HEK293 (cell line): ENCODE measurements at regions not wholly inside any gene's neighbourhood (a gene's known extent, or its start where the extent isn't known, plus 50 kb on each side); places are given as distances from the start of the nearest gene placed in this dataset.
A peak's percentile ranks its signal among the peaks of the same experiment; 100 is the strongest.

Source experiments
- CTCF ChIA-PET: fragments of 350-600 bp; formaldehyde crosslinking; extraction: SDS; loops from one replicate; lab custom pipeline; 2021; ENCODE audit warnings: antibody characterized with exemption; lab: Yijun Ruan, JAX
- POLR2A ChIA-PET: fragments of 300-600 bp; formaldehyde crosslinking; extraction: SDS; loops from one replicate; lab custom pipeline; 2020; ENCODE audit warnings: antibody characterized with exemption, inconsistent platforms; lab: Yijun Ruan, JAX
- H3K27ac ChIP-seq: fragments of 200-500 bp; sonication (Bioruptor generic); 2 replicates; pipeline ENCODE4 v1.5.1; 2014; ENCODE audit warnings: low read depth, low read length, control low read depth, inconsistent platforms; ENCODE audit errors: extremely low read depth
- H3K36me3 ChIP-seq, 2 experiments: fragments of 200-500 bp in 1 of 2; sonication (Bioruptor generic) in 1 of 2; 1 replicate in 1 of 2; 2 replicates in 1 of 2; pipeline ENCODE4 v1.5.1; 2014 to 2017; ENCODE audit warnings: inconsistent platforms in 2 of 2, low read length in 2 of 2; ENCODE audit not compliant: control insufficient read depth in 2 of 2, insufficient read depth in 1 of 2
- H3K4me1 ChIP-seq: fragments of 200-500 bp; sonication (Bioruptor generic); 2 replicates; pipeline ENCODE4 v1.5.1; 2014; ENCODE audit warnings: mild to moderate bottlenecking, low read length, inconsistent platforms; ENCODE audit not compliant: control insufficient read depth, insufficient read depth
- H3K4me3 ChIP-seq: 2 replicates; pipeline ENCODE4 v1.5.1; 2011; ENCODE audit warnings: low read depth, mild to moderate bottlenecking, control low read depth, low read length, moderate library complexity
- H3K9me3 ChIP-seq: fragments of 200-500 bp; sonication (Bioruptor generic); 2 replicates; pipeline ENCODE4 v1.5.1; 2014; ENCODE audit warnings: low read depth, low read length, inconsistent platforms; ENCODE audit not compliant: control insufficient read depth, insufficient read depth
- FEZF1 ChIP-seq: fragments of 450-650 bp; formaldehyde crosslinking; IDR thresholded peaks from 2 replicates; pipeline ENCODE4 v1.5.1; 2016; ENCODE audit warnings: missing biosample characterization, missing genetic modification characterization
- PRDM2 ChIP-seq: fragments of 450-650 bp; formaldehyde crosslinking; IDR thresholded peaks from 2 replicates; pipeline ENCODE4 v1.5.1; 2016; ENCODE audit warnings: missing biosample characterization, missing genetic modification characterization, borderline replicate concordance
- YY2 ChIP-seq: fragments of 450-650 bp; formaldehyde crosslinking; IDR thresholded peaks from 2 replicates; pipeline ENCODE4 v1.5.1; 2016; ENCODE audit warnings: missing biosample characterization, missing genetic modification characterization
- ZFHX2 ChIP-seq: fragments of 450-650 bp; formaldehyde crosslinking; conservative IDR thresholded peaks from 2 replicates; pipeline ENCODE4 v1.5.1; 2016; ENCODE audit warnings: missing biosample characterization, missing genetic modification characterization
- ZNF16 ChIP-seq: fragments of 450-650 bp; formaldehyde crosslinking; IDR thresholded peaks from 2 replicates; pipeline ENCODE4 v1.5.1; 2016; ENCODE audit warnings: low read depth, missing biosample characterization, missing genetic modification characterization
- ZNF26 ChIP-seq: fragments of 450-650 bp; formaldehyde crosslinking; IDR thresholded peaks from 2 replicates; pipeline ENCODE4 v1.5.1; 2016; ENCODE audit warnings: missing biosample characterization, missing genetic modification characterization
- ZNF274 ChIP-seq, 2 experiments: fragments of 200-500 bp in 1 of 2; fragments of 450-650 bp in 1 of 2; sonication (Bioruptor generic) in 1 of 2; formaldehyde crosslinking in 1 of 2; IDR thresholded peaks; 2 replicates each; pipeline versions ENCODE4 v1.5.1 to v1.6.1; 2014 to 2016; ENCODE audit warnings: borderline replicate concordance in 1 of 2, inconsistent platforms in 1 of 2, low read length in 1 of 2, missing biosample characterization in 1 of 2, missing genetic modification characterization in 1 of 2
- ZNF398 ChIP-seq: fragments of 450-650 bp; formaldehyde crosslinking; IDR thresholded peaks from 2 replicates; pipeline ENCODE4 v1.5.1; 2017; ENCODE audit warnings: missing biosample characterization, missing genetic modification characterization
- ZNF558 ChIP-seq: fragments of 450-650 bp; formaldehyde crosslinking; IDR thresholded peaks from 2 replicates; pipeline ENCODE4 v1.5.1; 2016; ENCODE audit warnings: missing biosample characterization, missing genetic modification characterization
- ZNF561 ChIP-seq: fragments of 450-650 bp; IDR thresholded peaks from 2 replicates; pipeline ENCODE4 v1.5.1; 2018; ENCODE audit warnings: missing biosample characterization, missing genetic modification characterization, borderline replicate concordance
- ZNF600 ChIP-seq: fragments of 450-650 bp; formaldehyde crosslinking; IDR thresholded peaks from 2 replicates; pipeline ENCODE4 v1.5.1; 2016; ENCODE audit warnings: missing biosample characterization, missing genetic modification characterization
- ZNF707 ChIP-seq: fragments of 450-650 bp; formaldehyde crosslinking; IDR thresholded peaks from 2 replicates; pipeline ENCODE4 v1.5.1; 2016; ENCODE audit warnings: missing biosample characterization, missing genetic modification characterization

- no peak for TF ChIP-seq ZNF558 (tag by site-specific recombination)
- no peak for TF ChIP-seq ZNF274 (IDR thresholded peaks at IDR 0.05; ENCODE audit: low read length)
- TF ChIP-seq ZNF274 (tag by site-specific recombination; IDR thresholded peaks at IDR 0.05; ENCODE audit: borderline replicate concordance): no peak
- TF ChIP-seq ZNF16 (tag by site-specific recombination): no peak
- no peak for TF ChIP-seq PRDM2
Observed at GRCh38 chr11:10386361-10386760, 68.7 kb upstream of the AMPD3 start (continued).

- ChIA-PET CTCF (interaction anchor here (0.7 to 2.3 kb wide), 4 partner anchors 17 to 41 kb away, joined by 3 to 6 read pairs (median 4); no protein-coding TSS in a partner anchor), POLR2A (no interaction called here)
- Histone ChIP-seq H3K27ac (no peak overlapping the region), H3K4me3 (no peak overlapping the region), H3K9me3 (no peaks in the 10 kb centered on the region), H3K4me1 (no peaks in the 10 kb centered on the region; the same call in 1 of the 2 replicates), H3K36me3 (no peaks in the 10 kb centered on the region)
- TF ChIP-seq YY2 (tag by site-specific recombination) (no peak), ZFHX2 (tag by site-specific recombination) (peak; percentile 44)
Observed at GRCh38 chr11:10386861-10387205, 68.2 kb upstream of the AMPD3 start.

- no peaks in the 10 kb centered on the region for H3K36me3 ChIP-seq
- POLR2A ChIA-PET: no interaction called here
- no peak overlapping the region for H3K4me3 ChIP-seq
- H3K4me1 ChIP-seq: no peaks in the 10 kb centered on the region; the same call in 1 of the 2 replicates
- H3K9me3 ChIP-seq: no peaks in the 10 kb centered on the region
- CTCF ChIA-PET: interaction anchor here (0.7 to 2.3 kb wide), 5 partner anchors 16 to 41 kb away, joined by 3 to 6 read pairs (median 3); no protein-coding TSS in a partner anchor
- TF ChIP-seq ZNF26: no peak
- TF ChIP-seq ZNF561 (tag by site-specific recombination): no peak
- TF ChIP-seq ZNF398 (tag by site-specific recombination): no peak
- no peak for TF ChIP-seq ZNF707 (tag by site-specific recombination)
- TF ChIP-seq FEZF1 (tag by site-specific recombination): no peak
- TF ChIP-seq ZNF600 (tag by site-specific recombination): no peak
- TF ChIP-seq, all 188 proteins: peak for 0
- H3K27ac ChIP-seq: no peak overlapping the region
Observed at GRCh38 chr11:10387206-10388083, 67.6 kb upstream of the AMPD3 start.
